Caco-2 (cell line): ENCODE measurements at regions not wholly inside any gene's neighbourhood (a gene's known extent, or its start where the extent isn't known, plus 50 kb on each side); places are given as distances from the start of the nearest gene placed in this dataset.

Experiments
- BruUV-seq: library from RNA; stranded (reverse); fragments of 400-500 nt; replicated peaks from 2 replicates; lab custom pipeline; 2021; lab: Mats Ljungman, UMichigan
- CTCF ChIA-PET: fragments of 300-600 bp; sonication (Branson Sonifier 250); formaldehyde crosslinking; loops from one replicate; lab custom pipeline; 2022; ENCODE audit warnings: antibody characterized with exemption; lab: Charles Lee
- POLR2A ChIA-PET: fragments of 300-600 bp; sonication (Branson Sonifier 250); formaldehyde crosslinking; loops from one replicate; lab custom pipeline; 2022; ENCODE audit warnings: antibody characterized with exemption; lab: Charles Lee
- DNase-seq, 2 experiments: peaks; one replicate each; pipeline versions ENCODE4 v3.0.0 to v3.0.0-alpha.2; 2020 to 2022
- H3K27me3 ChIP-seq: replicated peaks from 2 replicates; pipeline ENCODE4 v1.6.0; 2011; ENCODE audit warnings: low read length; ENCODE audit not compliant: control insufficient read depth, insufficient read depth
- H3K36me3 ChIP-seq: 2 replicates; pipeline ENCODE4 v1.5.1; 2011; ENCODE audit warnings: low read length; ENCODE audit not compliant: control insufficient read depth, insufficient read depth
- H3K4me1 ChIP-seq: fragments of 250-450 bp; sonication (Bioruptor Pico); 2 replicates; pipeline ENCODE4 v1.5.1; 2020; ENCODE audit warnings: mild to moderate bottlenecking
- H3K4me3 ChIP-seq: 2 replicates; pipeline ENCODE4 v1.5.1; 2011; ENCODE audit warnings: low read depth, mild to moderate bottlenecking, control low read depth, low read length
- H3K9me3 ChIP-seq: fragments of 250-450 bp; sonication (Bioruptor Pico); 2 replicates; pipeline ENCODE4 v1.5.1; 2020; ENCODE audit warnings: mild to moderate bottlenecking, moderate library complexity
- H3K27ac Mint-ChIP-seq: one replicate; pipeline ENCODE4 v1.8.0; 2022; ENCODE audit warnings: mixed read lengths; ENCODE audit not compliant: unreplicated experiment
- H3K27me3 Mint-ChIP-seq: one replicate; pipeline ENCODE4 v1.8.0; 2022; ENCODE audit warnings: mixed read lengths; ENCODE audit not compliant: insufficient read depth, unreplicated experiment
- H3K36me3 Mint-ChIP-seq: one replicate; pipeline ENCODE4 v1.8.0; 2022; ENCODE audit warnings: mild to moderate bottlenecking, mixed read lengths; ENCODE audit not compliant: insufficient read depth, unreplicated experiment
- H3K4me1 Mint-ChIP-seq: one replicate; pipeline ENCODE4 v1.8.0; 2022; ENCODE audit warnings: low read depth, mixed read lengths; ENCODE audit not compliant: unreplicated experiment
- H3K4me3 Mint-ChIP-seq: one replicate; pipeline ENCODE4 v1.8.0; 2022; ENCODE audit warnings: mild to moderate bottlenecking, moderate library complexity, mixed read lengths; ENCODE audit not compliant: unreplicated experiment
- H3K9me3 Mint-ChIP-seq: one replicate; pipeline ENCODE4 v1.8.0; 2022; ENCODE audit warnings: mixed read lengths; ENCODE audit not compliant: unreplicated experiment
- intact Hi-C: fragments of 100-400 bp; cut with micrococcal nuclease; formaldehyde crosslinking; loops from one replicate; pipeline ENCODE4 v1.10.0; 2022; ENCODE audit not compliant: unreplicated experiment
- TF ChIP-seq, protein P1 (sequence below), 2 experiments: fragments of 200-600 bp in 1 of 2; IDR thresholded peaks; 1 replicate in 1 of 2; 2 replicates in 1 of 2; pipeline versions ENCODE4 v1.5.1 to v1.8.0; 2011 to 2022; ENCODE audit warnings: antibody characterized with exemption in 1 of 2, control low read depth in 1 of 2, inconsistent platforms in 1 of 2, low read depth in 1 of 2, low read length in 1 of 2, mild to moderate bottlenecking in 1 of 2, moderate library complexity in 1 of 2; ENCODE audit not compliant: insufficient read depth in 1 of 2, severe bottlenecking in 1 of 2, unreplicated experiment in 1 of 2

GRCh38 chr10:130956251-130956650, 355.3 kb downstream of the TCERG1L start:
- Mint-ChIP-seq H3K4me3 (no peak overlapping the region), H3K4me1 (no peaks in the 10 kb centered on the region), H3K9me3 (no peaks in the 10 kb centered on the region), H3K27ac (no peak overlapping the region), H3K36me3 (no peaks in the 10 kb centered on the region), H3K27me3 (peaks cover 14% of the 10 kb centered on the region)
- Histone ChIP-seq H3K36me3 (no peaks in the 10 kb centered on the region), H3K4me1 (no peaks in the 10 kb centered on the region), H3K4me3 (no peak overlapping the region), H3K9me3 (no peaks in the 10 kb centered on the region), H3K27me3 (no peaks in the 10 kb centered on the region)
- TF ChIP-seq, protein P1, sequence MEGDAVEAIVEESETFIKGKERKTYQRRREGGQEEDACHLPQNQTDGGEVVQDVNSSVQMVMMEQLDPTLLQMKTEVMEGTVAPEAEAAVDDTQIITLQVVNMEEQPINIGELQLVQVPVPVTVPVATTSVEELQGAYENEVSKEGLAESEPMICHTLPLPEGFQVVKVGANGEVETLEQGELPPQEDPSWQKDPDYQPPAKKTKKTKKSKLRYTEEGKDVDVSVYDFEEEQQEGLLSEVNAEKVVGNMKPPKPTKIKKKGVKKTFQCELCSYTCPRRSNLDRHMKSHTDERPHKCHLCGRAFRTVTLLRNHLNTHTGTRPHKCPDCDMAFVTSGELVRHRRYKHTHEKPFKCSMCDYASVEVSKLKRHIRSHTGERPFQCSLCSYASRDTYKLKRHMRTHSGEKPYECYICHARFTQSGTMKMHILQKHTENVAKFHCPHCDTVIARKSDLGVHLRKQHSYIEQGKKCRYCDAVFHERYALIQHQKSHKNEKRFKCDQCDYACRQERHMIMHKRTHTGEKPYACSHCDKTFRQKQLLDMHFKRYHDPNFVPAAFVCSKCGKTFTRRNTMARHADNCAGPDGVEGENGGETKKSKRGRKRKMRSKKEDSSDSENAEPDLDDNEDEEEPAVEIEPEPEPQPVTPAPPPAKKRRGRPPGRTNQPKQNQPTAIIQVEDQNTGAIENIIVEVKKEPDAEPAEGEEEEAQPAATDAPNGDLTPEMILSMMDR (IDR thresholded peaks at IDR 0.05; ENCODE audit: insufficient read depth in 1 of 2, low read depth in 1 of 2, low read length in 1 of 2, severe bottlenecking in 1 of 2, unreplicated experiment in 1 of 2): no peak
- intact Hi-C loops: no loop called here
- no peak for DNase-seq
- CTCF ChIA-PET: no interaction called here
- no TSS peak for BruUV-seq
- POLR2A ChIA-PET: no interaction called here

DNA sequence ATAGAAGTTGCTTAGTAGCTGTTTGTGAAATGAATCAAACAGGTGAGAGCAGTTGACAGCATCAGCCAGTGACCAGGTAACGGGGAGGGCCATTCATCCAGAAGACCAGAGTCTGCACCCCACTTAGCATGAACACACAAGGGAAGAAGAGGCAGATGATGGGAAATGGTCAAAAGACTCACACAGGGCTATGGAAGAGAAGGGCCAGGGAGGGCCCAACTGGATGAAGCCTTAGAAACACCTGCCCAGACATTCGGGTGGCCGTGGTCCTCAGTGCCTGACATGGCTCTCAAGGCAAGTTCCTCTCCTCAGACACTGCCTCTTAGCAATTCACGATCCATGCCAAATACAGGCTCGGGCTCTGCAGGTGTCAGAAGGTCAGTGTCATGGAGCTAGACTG, 354.1 kb downstream of the TCERG1L start:
- no peaks in the 10 kb centered on the region for H3K9me3 Mint-ChIP-seq
- H3K4me1 Mint-ChIP-seq: no peaks in the 10 kb centered on the region
- intact Hi-C loops: no loop called here
- H3K4me1 ChIP-seq: no peaks in the 10 kb centered on the region
- CTCF ChIA-PET: no interaction called here
- POLR2A ChIA-PET: no interaction called here
- no peaks in the 10 kb centered on the region for H3K27me3 ChIP-seq
- H3K4me3 ChIP-seq: no peak overlapping the region
- H3K9me3 ChIP-seq: no peaks in the 10 kb centered on the region
- H3K27ac Mint-ChIP-seq: no peak overlapping the region
- H3K27me3 Mint-ChIP-seq: peaks cover 14% of the 10 kb centered on the region
- no peaks in the 10 kb centered on the region for H3K36me3 ChIP-seq
- no peak for DNase-seq
- TF ChIP-seq, protein P1 (IDR thresholded peaks at IDR 0.05; ENCODE audit: insufficient read depth in 1 of 2, low read depth in 1 of 2, low read length in 1 of 2, severe bottlenecking in 1 of 2, unreplicated experiment in 1 of 2): no peak
- BruUV-seq: no TSS peak
- H3K36me3 Mint-ChIP-seq: no peaks in the 10 kb centered on the region
- H3K4me3 Mint-ChIP-seq: no peak overlapping the region

- ChIA-PET CTCF (no interaction called here), POLR2A (no interaction called here)
- BruUV-seq: no TSS peak
- TF ChIP-seq, protein P1 (IDR thresholded peaks at IDR 0.05; ENCODE audit: insufficient read depth in 1 of 2, low read depth in 1 of 2, low read length in 1 of 2, severe bottlenecking in 1 of 2, unreplicated experiment in 1 of 2): no peak
- H3K4me3 Mint-ChIP-seq: no peak overlapping the region
- H3K27ac Mint-ChIP-seq: no peak overlapping the region
- H3K36me3 Mint-ChIP-seq: no peaks in the 10 kb centered on the region
- peaks cover 11% of the 10 kb centered on the region for H3K27me3 Mint-ChIP-seq
- no peaks in the 10 kb centered on the region for H3K9me3 ChIP-seq
- H3K27me3 ChIP-seq: no peaks in the 10 kb centered on the region
- H3K4me3 ChIP-seq: no peak overlapping the region
- intact Hi-C loops: no loop called here
- H3K9me3 Mint-ChIP-seq: no peaks in the 10 kb centered on the region
- H3K4me1 Mint-ChIP-seq: no peaks in the 10 kb centered on the region
- H3K4me1 ChIP-seq: no peaks in the 10 kb centered on the region
- no peak for DNase-seq
- H3K36me3 ChIP-seq: no peaks in the 10 kb centered on the region
Observed at GRCh38 chr10:130958003-130958402, 353.5 kb downstream of the TCERG1L start.
